HuH-7.5 (cell line): ENCODE measurements at regions not wholly inside any gene's neighbourhood (a gene's known extent, or its start where the extent isn't known, plus 50 kb on each side); places are given as distances from the start of the nearest gene placed in this dataset.

Experiments
- DNase-seq: peaks from one replicate; pipeline ENCODE4 v3.0.0; 2011; ENCODE audit warnings: low spot score

DNA sequence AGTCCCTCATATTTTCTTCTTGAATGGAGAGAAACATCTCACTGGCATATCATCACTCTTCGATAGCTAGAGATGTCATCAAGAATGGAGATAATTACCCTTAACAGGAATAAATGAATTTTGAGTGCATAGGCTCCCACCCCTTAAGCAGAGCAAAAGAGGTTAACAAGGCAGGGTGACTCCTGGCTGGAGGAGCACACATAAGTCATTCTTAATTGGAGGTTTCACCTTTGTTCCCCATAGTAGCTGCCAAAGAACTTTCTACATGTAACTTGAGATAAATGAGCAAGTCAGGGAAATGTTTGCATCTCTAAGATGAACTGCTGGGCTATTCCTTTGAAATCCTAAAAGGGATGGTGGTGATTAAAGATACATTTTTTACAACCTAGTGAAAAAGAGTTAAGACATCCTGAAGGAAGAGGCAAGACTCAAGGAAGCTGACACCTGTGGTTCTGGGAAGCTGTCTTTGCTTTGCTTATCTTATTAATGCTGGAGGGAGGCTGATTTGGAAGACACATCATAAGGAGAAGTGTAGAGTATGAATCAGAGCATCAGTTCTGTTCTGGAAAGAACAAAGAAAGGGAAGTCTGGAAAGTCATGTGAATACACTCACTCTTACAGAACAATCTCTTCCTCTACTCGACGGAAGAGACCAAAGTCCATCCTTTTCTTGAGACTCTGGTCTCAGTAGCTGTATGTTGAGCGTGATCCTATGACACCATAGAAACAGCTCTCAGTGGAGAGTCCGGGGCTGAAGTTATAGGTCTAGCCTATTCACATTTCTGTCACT lies 326.3 kb downstream of the OSTF1 start:
- DNase-seq, result no peak

DNA sequence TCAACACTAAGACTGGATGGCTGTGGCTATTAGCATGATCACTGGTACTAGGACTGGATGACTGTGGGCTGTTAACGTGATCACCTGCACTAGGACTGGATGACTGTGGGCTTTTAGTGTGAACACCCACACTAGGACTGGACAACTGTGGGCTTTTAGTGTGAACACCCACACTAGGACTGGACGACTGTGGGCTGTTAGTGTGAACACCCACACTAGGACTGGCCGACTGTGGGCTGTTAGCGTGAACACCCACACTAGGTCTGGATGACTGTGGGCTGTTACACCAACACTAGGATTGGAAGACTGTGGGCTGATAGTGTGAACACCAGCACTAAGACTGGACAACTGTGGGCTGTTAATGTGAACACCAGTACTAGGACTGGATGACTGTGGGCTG lies 329.2 kb downstream of the OSTF1 start:
- DNase-seq, result no peak

DNA sequence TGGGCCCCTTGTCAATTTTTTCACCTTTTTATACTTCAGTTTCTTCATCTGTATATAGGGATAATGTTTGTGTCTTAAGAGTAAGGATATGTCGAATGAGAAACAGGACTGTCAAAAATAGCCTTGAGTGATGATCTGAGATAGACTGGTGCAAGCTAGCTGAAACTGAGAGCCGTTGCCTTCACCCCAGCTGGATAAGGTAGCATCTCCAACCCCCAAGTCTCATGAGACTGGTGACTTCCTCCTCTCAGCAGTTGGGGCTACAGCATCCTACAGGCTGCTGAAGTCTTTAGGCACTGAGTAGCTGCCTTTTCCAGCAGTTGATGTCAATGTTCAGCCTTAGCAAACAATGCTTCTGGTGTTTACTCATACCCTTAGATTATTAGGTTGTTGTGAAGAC lies 330.2 kb downstream of the OSTF1 start:
- DNase-seq, result no peak

DNA sequence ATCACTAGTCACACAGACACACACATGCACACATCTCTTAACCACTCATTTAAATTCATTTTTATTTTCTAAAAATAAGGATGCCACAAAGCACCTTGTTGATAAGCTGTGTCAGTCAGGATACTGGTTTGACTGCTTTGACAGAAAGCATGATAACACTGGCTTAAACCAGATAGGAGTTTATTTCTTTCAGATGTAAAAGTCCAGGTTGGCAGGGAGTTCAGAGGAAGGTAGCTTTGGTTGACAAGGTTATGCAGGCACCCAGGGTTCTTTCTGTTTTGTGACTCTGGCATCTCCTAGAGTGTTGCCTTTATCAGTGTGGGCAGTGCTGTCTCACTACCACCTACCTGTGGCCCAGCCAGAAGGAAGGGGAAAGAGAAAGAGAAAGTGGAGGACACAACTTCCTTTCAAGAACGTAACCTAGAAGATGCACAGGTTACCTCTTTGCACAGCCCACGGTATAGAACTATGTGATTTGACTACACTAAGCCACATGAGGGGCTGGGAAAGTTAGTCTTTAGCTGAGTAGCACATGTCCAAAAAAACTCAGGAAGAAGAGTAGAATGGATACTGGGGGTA lies 334.7 kb downstream of the OSTF1 start:
- no peak for DNase-seq

DNA sequence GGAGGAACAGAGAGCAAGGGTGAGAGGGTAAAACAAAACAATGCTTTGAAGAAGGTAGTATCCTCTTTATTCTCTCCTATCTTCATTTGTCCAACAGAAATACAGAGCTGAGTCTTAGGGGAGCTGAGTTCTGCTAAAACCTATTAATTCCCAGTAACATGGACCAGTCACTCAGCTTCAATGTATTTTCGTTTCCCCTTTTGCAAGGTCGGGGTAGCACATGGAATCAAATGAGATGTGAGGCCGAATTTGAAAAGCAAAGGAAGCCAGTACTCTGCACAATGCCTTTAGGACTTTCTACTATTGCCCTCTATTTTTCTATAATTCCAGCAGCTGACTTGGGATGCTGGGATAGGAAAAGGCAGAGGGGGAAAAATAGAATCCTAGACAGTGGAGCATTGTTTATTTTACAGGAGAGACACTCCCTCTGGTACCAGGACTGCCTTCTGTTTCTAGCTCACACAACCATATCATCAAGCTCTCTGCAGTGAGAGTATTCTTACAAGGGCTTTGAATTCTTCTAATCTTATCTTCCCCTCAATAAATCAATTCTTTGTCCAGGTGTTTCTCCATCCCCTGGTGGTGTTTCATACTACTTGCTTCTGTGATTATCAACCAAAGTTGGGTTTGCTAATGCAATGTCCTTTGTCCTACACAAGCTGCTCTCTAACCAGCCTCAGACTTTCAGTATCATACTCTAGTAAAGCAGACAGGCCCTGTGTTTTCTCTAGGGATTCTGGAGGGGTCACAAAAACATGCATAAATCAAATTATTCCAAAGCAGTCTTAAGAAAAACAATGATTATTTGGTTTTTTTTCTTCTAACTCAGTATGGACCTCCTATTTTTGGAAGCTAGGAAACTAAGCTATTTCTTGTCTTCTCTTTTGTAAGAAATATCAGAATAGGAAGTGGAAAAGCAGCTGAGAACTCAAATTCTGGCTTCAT lies 341.5 kb downstream of the OSTF1 start:
- no peak for DNase-seq

DNA sequence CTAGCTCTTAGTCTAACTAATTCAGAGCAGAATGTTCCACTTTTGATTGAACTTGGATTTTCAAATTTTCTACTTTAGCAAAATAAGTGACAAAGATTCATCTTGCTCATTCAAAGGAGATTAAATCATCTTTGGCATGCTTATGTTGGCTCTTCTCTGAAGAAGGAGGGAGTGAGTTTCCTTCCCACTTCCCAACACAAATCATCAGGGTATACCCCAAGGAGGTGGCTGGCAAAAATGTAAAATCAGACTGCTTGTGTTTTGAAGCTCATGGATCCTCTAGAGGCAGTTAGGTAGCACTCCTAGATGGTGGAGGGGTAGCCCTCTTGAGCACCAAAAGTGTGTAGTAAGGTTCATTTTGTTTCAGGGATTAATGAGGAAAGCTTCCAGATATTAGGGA lies 343.1 kb downstream of the OSTF1 start:
- no peak for DNase-seq

DNA sequence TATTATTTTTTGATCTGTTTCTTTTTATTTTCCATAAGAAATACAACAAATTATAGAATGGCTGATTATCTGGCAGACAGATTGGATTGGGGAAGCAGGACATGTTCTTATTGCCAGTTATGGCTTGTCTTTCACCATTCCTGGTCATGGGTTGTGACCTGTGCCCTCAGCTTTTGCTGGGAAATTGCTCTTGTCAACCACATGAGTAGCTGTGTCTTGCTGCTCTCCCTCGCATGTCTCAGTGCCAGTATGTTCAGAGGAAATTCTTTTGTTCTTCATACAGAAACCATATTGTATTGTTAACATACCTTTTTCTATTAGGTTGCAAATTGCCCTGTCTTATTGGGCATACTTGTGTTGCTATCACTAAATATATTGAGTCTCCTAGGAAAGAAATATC lies 344.1 kb downstream of the OSTF1 start:
- no peak for DNase-seq

GRCh38 chr9:75432888-75433287 lies 344.6 kb downstream of the OSTF1 start:
- no peak for DNase-seq

GRCh38 chr9:75438716-75439115 lies 350.4 kb downstream of the OSTF1 start:
- no peak for DNase-seq

GRCh38 chr9:75440914-75441313 lies 352.6 kb downstream of the OSTF1 start:
- no peak for DNase-seq

DNA sequence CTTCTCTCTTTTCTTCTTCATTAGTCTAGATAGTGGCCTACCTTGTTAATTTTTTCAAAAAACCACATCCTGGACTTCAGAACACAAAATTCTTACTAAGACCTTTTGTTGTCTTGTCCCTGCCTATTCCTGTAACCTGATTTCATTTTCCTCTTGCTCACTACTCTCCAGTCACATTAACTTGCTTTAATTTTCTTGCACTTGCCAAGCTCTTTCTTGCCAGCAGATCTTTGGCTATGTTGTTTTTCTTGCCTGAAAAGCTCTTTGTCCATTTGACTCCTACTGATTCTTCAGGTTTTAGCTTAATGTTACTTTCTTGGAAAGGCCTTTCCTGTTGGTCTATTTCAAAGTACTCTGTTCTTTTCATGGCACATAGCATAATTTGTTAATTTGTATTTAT lies 356.8 kb downstream of the OSTF1 start:
- no peak for DNase-seq

DNA sequence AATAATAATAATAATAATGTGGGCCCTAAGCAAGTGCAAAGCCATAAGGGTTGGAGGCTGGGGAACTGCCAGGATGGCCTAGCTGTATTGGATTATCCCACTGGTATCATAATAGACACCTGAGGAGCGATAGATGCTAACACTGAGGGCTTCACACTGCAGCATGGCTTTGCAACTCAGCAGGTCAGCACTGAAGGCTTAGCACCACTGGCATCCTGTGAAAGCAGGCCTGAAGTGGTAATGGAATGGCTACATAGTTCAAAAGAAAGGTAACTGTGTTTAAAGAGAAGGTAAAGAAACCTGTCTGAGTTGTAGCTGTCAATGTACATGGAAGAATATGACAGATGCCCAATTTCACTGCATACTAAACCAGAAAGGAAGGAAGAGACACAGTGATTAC lies 359.0 kb downstream of the OSTF1 start:
- DNase-seq, result no peak

GRCh38 chr9:75448281-75448680 lies 360.0 kb downstream of the OSTF1 start:
- DNase-seq, result no peak

- no peak for DNase-seq
Measured at GRCh38 chr9:75448955-75449354, 360.6 kb downstream of the OSTF1 start.

GRCh38 chr9:75451045-75451444 lies 362.7 kb downstream of the OSTF1 start:
- no peak for DNase-seq

- no peak for DNase-seq
Measured at GRCh38 chr9:75451505-75451904, 363.2 kb downstream of the OSTF1 start.

GRCh38 chr9:75452512-75452911 lies 364.2 kb downstream of the OSTF1 start:
- no peak for DNase-seq

GRCh38 chr9:75454043-75454442 lies 365.7 kb downstream of the OSTF1 start:
- no peak for DNase-seq

DNA sequence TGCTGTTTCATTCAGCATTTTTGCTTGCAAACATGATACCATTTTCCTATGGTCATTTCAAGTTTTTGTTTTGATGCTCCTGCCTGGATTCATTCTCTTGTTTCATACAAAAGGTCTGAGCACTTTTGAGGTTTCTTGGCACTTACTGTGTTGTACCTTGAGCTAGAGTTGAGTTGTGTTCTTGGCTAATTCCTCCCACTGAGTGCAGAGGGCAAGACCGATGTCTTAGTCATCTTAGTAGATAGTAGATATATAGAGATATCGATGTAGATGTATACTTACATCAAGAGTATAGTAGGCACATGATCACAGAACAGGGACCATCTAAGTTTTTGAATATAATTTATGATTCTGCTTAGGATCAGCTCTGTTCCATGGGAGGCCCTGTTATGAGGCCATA lies 366.6 kb downstream of the OSTF1 start:
- DNase-seq, result no peak

GRCh38 chr9:75455444-75455921 lies 367.2 kb downstream of the OSTF1 start:
- no peak for DNase-seq

- DNase-seq, result no peak
Measured at GRCh38 chr9:75456698-75457097, 368.4 kb downstream of the OSTF1 start.

GRCh38 chr9:75457474-75458011 lies 369.2 kb downstream of the OSTF1 start:
- no peak for DNase-seq
